Epithelial cell of proximal tubule (primary cell): ENCODE measurements at regions not wholly inside any gene's neighbourhood (a gene's known extent, or its start where the extent isn't known, plus 50 kb on each side); places are given as distances from the start of the nearest gene placed in this dataset.

Experiments used
- DNase-seq: peaks from one replicate; pipeline ENCODE4 v3.0.0-alpha.2; 2011; ENCODE audit warnings: low read depth
- H3K4me3 ChIP-seq: 2 replicates; pipeline ENCODE4 v1.5.1; 2011; ENCODE audit warnings: low read depth, mild to moderate bottlenecking, low read length
- CTCF ChIP-seq: conservative IDR thresholded peaks from 2 replicates; pipeline ENCODE4 v1.5.1; 2012; ENCODE audit warnings: low read depth, mild to moderate bottlenecking, low read length

- TF ChIP-seq CTCF: no peak
- DNase-seq: no peak
These were observed 384.5 kb downstream of the IRX1 start for GRCh38 chr5:3980156-3980555.

GRCh38 chr5:3987867-3988266, 392.2 kb downstream of the IRX1 start:
- TF ChIP-seq CTCF: no peak
- H3K4me3 ChIP-seq: no peak overlapping the region
- DNase-seq: no peak

More at GRCh38 chr5:3980156-3980555, 384.5 kb downstream of the IRX1 start:
- no peak overlapping the region for H3K4me3 ChIP-seq

- no peak overlapping the region for H3K4me3 ChIP-seq
- no peak for TF ChIP-seq CTCF
- no peak for DNase-seq
These were observed 398.3 kb downstream of the IRX1 start for GRCh38 chr5:3993856-3994473.

GRCh38 chr5:3994628-3995027, 399.0 kb downstream of the IRX1 start:
- DNase-seq: no peak

GRCh38 chr5:3995954-3996619, 400.5 kb downstream of the IRX1 start:
- no peak overlapping the region for H3K4me3 ChIP-seq
- no peak for TF ChIP-seq CTCF
- DNase-seq: no peak

More at GRCh38 chr5:3994628-3995027, 399.0 kb downstream of the IRX1 start:
- no peak for TF ChIP-seq CTCF
- H3K4me3 ChIP-seq: no peak overlapping the region

- H3K4me3 ChIP-seq: no peak overlapping the region
- TF ChIP-seq CTCF: no peak
- no peak for DNase-seq
These were observed 401.2 kb downstream of the IRX1 start for GRCh38 chr5:3996707-3997336.
